ENCODE measurements at regions not wholly inside any gene's neighbourhood (a gene's known extent, or its start where the extent isn't known, plus 50 kb on each side); places are given as distances from the start of the nearest gene placed in this dataset.

GRCh38 chr3:30198162-30198561, 408.2 kb upstream of the TGFBR2 start:
- TF ChIP-seq CTCF (IDR thresholded peaks at IDR 0.05) (no peak), EZH2phosphoT487 (IDR thresholded peaks at IDR 0.05) (no peak), EZH2 (IDR thresholded peaks at IDR 0.05) (no peak)

Measured in neural progenitor cell (in vitro differentiated cells).